ENCODE measurements at regions not wholly inside any gene's neighbourhood (a gene's known extent, or its start where the extent isn't known, plus 50 kb on each side); places are given as distances from the start of the nearest gene placed in this dataset.
"Not testable (repeated sequence)": the region's sequence is repeated elsewhere in the genome, so short reads cannot be mapped to it uniquely, and the experiment has no call there.

DNA sequence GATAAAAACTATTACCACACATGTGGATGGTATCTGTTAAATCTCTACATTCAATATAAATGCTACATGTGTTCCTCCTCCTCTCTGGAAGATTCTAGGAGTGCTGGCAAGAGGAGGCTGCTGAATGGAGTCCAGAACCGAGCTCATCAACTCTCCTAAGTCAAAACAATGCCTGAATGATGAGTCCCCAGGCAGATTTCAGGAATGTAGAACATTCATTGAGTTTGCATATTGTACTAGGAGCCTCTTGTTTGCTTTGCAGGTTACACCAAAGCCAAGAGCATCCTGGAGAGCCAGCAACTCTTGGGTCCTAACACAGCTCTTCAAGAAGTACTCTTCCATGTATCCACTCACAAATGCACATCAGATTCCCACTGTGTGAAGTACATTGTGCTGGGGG, 117.6 kb upstream of the UST start:
- Histone ChIP-seq H3K27ac (replicated peaks) (no peak overlapping the region), H3K4me3 (replicated peaks; ENCODE audit: insufficient read depth, low read length) (no peak overlapping the region), H3K27me3 (ENCODE audit: insufficient read depth, poor library complexity, severe bottlenecking) (peaks cover 2% of the 10 kb centered on the region)
- no peak for DNase-seq (ENCODE audit: low read depth in 1 of 2, low spot score in 1 of 2)
- TF ChIP-seq SPI1 (IDR thresholded peaks at IDR 0.05; ENCODE audit: borderline replicate concordance, low read depth): no peak
- no peak for TF ChIP-seq REST (IDR thresholded peaks at IDR 0.05; ENCODE audit: insufficient replicate concordance, low read depth)
- TF ChIP-seq POLR2AphosphoS5 (IDR thresholded peaks at IDR 0.05; ENCODE audit: low read depth): no peak
- TF ChIP-seq, protein P1, sequence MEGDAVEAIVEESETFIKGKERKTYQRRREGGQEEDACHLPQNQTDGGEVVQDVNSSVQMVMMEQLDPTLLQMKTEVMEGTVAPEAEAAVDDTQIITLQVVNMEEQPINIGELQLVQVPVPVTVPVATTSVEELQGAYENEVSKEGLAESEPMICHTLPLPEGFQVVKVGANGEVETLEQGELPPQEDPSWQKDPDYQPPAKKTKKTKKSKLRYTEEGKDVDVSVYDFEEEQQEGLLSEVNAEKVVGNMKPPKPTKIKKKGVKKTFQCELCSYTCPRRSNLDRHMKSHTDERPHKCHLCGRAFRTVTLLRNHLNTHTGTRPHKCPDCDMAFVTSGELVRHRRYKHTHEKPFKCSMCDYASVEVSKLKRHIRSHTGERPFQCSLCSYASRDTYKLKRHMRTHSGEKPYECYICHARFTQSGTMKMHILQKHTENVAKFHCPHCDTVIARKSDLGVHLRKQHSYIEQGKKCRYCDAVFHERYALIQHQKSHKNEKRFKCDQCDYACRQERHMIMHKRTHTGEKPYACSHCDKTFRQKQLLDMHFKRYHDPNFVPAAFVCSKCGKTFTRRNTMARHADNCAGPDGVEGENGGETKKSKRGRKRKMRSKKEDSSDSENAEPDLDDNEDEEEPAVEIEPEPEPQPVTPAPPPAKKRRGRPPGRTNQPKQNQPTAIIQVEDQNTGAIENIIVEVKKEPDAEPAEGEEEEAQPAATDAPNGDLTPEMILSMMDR (IDR thresholded peaks at IDR 0.05; ENCODE audit: insufficient read depth, low read length): no peak
- no peak for TF ChIP-seq GABPA (IDR thresholded peaks at IDR 0.05; ENCODE audit: low read depth)

- H3K4me3 ChIP-seq (replicated peaks; ENCODE audit: insufficient read depth, low read length): no peak overlapping the region
- DNase-seq (ENCODE audit: low read depth in 1 of 2, low spot score in 1 of 2): no peak
- H3K27ac ChIP-seq (replicated peaks): no peak overlapping the region
- no peak for TF ChIP-seq POLR2AphosphoS5 (IDR thresholded peaks at IDR 0.05; ENCODE audit: low read depth)
- no peak for TF ChIP-seq SPI1 (IDR thresholded peaks at IDR 0.05; ENCODE audit: borderline replicate concordance, low read depth)
- H3K27me3 ChIP-seq (ENCODE audit: insufficient read depth, poor library complexity, severe bottlenecking): peaks cover 4% of the 10 kb centered on the region
Measured at GRCh38 chr6:148629592-148630465, 117.0 kb upstream of the UST start.

DNA sequence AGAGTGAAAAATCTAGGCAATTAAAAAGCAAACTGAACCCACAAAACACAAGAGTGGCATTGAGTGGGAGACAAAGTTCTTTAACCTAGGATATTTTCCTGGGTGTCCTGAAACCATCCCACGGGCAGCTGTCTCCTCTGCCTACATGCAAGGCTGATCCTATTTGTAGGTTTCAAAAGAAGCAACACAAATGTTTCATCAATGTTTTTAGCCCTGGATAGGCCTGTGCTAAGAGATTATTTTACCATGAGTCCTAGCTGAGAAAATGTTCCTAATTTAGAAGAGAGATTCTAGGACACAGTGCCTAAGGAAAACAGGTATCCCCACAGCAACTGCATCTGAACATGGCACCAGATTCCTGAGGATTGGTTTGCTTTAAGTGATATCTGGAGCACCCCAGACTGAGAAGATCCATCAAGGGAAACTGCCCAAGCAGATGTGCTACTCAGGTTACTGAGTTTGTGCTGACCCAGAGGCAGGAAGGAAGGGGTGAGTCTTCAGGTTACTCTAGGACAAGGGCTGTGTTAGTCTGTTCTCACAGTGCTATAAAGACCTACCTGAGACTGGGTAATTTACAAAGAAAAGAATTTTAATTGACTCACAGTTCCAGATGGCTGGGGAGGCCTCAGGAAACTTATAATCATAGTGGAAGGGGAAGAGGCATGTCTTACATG, 111.6 kb upstream of the UST start:
- TF ChIP-seq, protein P1 (IDR thresholded peaks at IDR 0.05; ENCODE audit: insufficient read depth, low read length): no peak
- no peak for TF ChIP-seq GABPA (IDR thresholded peaks at IDR 0.05; ENCODE audit: low read depth)
- no peak for DNase-seq (ENCODE audit: low read depth in 1 of 2, low spot score in 1 of 2)
- Histone ChIP-seq H3K27me3 (ENCODE audit: insufficient read depth, poor library complexity, severe bottlenecking) (peaks cover 2% of the 10 kb centered on the region), H3K4me3 (replicated peaks; ENCODE audit: insufficient read depth, low read length) (no peak overlapping the region), H3K27ac (replicated peaks) (no peak overlapping the region)

GRCh38 chr6:148641836-148642235, 105.0 kb upstream of the UST start:
- not testable (repeated sequence) for H3K27me3 ChIP-seq (ENCODE audit: insufficient read depth, poor library complexity, severe bottlenecking)

GRCh38 chr6:148643208-148643607, 103.6 kb upstream of the UST start:
- H3K4me3 ChIP-seq (replicated peaks; ENCODE audit: insufficient read depth, low read length); DNase-seq (ENCODE audit: low read depth in 1 of 2, low spot score in 1 of 2); H3K27me3 ChIP-seq (ENCODE audit: insufficient read depth, poor library complexity, severe bottlenecking); H3K27ac ChIP-seq (replicated peaks): not testable (repeated sequence)

More at GRCh38 chr6:148641836-148642235, 105.0 kb upstream of the UST start:
- H3K4me3 ChIP-seq (replicated peaks; ENCODE audit: insufficient read depth, low read length); H3K27ac ChIP-seq (replicated peaks); DNase-seq (ENCODE audit: low read depth in 1 of 2, low spot score in 1 of 2): not testable (repeated sequence)

DNA sequence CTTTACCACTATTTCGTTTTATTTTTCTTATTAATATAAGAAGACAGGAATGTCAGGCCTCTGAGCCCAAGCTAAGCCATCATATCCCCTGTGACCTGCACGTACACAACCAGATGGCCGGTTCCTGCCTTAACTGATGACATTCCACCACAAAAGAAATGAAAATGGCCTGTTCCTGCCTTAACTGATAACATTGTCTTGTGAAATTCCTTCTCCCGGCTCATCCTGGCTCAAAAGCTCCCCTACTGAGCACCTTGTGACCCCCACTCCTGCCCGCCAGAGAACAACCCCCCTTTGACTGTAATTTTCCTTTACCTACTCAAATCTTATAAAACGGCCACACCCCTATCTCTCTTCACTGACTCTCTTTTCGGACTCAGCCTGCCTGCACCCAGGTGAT, 101.8 kb upstream of the UST start:
- DNase-seq (ENCODE audit: low read depth in 1 of 2, low spot score in 1 of 2); H3K27ac ChIP-seq (replicated peaks); H3K4me3 ChIP-seq (replicated peaks; ENCODE audit: insufficient read depth, low read length); H3K27me3 ChIP-seq (ENCODE audit: insufficient read depth, poor library complexity, severe bottlenecking): not testable (repeated sequence)
